ENCODE measurements at regions not wholly inside any gene's neighbourhood (a gene's known extent, or its start where the extent isn't known, plus 50 kb on each side); places are given as distances from the start of the nearest gene placed in this dataset.
"Not testable (repeated sequence)": the region's sequence is repeated elsewhere in the genome, so short reads cannot be mapped to it uniquely, and the experiment has no call there.

DNA sequence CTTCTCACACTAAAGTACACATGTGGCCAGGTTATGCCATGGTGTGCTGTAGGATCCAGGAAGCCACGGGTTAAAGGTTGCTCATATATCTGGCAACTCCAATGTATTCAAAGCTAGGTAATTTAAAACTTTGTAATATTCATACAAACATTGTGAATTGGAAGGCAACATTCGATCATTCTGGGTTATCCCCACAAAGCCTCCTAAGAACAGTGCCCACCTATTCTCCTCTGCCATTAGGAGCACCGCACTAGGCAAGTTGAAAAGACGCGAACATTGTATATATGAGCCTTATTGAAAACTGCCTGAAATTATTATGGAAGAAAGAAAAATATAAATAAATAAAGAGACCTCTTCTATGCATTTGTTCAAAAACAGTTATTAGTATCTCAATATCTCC is 228.2 kb downstream of the IGSF11 start:
- no peak for DNase-seq
- Histone ChIP-seq H3K4me3 (ENCODE audit: low read length) (no peak overlapping the region), H3K9me3 (replicated peaks; ENCODE audit: insufficient read depth, low read length) (no peaks in the 10 kb centered on the region), H3K4me1 (ENCODE audit: low read length) (no peaks in the 10 kb centered on the region), H3K79me2 (ENCODE audit: low read length) (no peaks in the 10 kb centered on the region), H3K27ac (ENCODE audit: low read length) (no peak overlapping the region), H3K36me3 (replicated peaks; ENCODE audit: insufficient read depth, low read length) (no peaks in the 10 kb centered on the region), H3K9me2 (replicated peaks; ENCODE audit: insufficient read depth, low read length) (no peaks in the 10 kb centered on the region), H3K9ac (ENCODE audit: low read length) (no peak overlapping the region), H3K4me2 (ENCODE audit: low read depth, low read length) (no peak overlapping the region), H4K20me1 (ENCODE audit: insufficient read depth, low read length) (no peaks in the 10 kb centered on the region), H3K27me3 (replicated peaks; ENCODE audit: insufficient read depth, low read length) (no peaks in the 10 kb centered on the region), H3F3A (ENCODE audit: insufficient read depth, low read length) (no peaks in the 10 kb centered on the region), H2AFZ (ENCODE audit: low read length) (no peak overlapping the region)
- no peak for TF ChIP-seq EZH2phosphoT487 (IDR thresholded peaks at IDR 0.05; ENCODE audit: low read length)
- TF ChIP-seq EZH2 (optimal IDR thresholded peaks at IDR 0.05; ENCODE audit: low read depth, low read length), result no peak
- no peak for TF ChIP-seq CTCF (IDR thresholded peaks at IDR 0.05; ENCODE audit: low read length)

DNA sequence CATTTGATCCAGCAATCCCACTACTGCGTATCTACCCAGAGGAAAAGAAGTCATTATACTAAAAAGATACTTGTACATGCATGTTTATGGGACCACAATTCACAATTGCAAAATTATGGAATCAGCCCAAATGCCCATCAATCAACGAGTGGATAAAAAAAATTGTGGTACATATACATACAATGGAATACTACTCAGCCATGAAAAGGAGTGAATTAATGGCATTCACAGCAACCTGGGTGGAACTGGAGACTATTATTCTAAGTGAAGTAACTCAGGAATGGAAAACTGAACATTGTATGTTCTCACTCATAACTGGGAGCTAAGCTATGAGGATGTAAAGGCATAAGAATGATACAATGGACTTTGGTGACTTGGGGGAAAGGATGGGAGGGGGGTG is 227.3 kb downstream of the IGSF11 start:
- not testable (repeated sequence) for H2AFZ ChIP-seq (ENCODE audit: low read length); H3K36me3 ChIP-seq (replicated peaks; ENCODE audit: insufficient read depth, low read length); DNase-seq; H3K9me3 ChIP-seq (replicated peaks; ENCODE audit: insufficient read depth, low read length); H3K4me3 ChIP-seq (ENCODE audit: low read length); H3K79me2 ChIP-seq (ENCODE audit: low read length); H3K4me1 ChIP-seq (ENCODE audit: low read length); H3K9ac ChIP-seq (ENCODE audit: low read length); H4K20me1 ChIP-seq (ENCODE audit: insufficient read depth, low read length); H3K27ac ChIP-seq (ENCODE audit: low read length); H3K27me3 ChIP-seq (replicated peaks; ENCODE audit: insufficient read depth, low read length); H3K9me2 ChIP-seq (replicated peaks; ENCODE audit: insufficient read depth, low read length); H3K4me2 ChIP-seq (ENCODE audit: low read depth, low read length); H3F3A ChIP-seq (ENCODE audit: insufficient read depth, low read length)

DNA sequence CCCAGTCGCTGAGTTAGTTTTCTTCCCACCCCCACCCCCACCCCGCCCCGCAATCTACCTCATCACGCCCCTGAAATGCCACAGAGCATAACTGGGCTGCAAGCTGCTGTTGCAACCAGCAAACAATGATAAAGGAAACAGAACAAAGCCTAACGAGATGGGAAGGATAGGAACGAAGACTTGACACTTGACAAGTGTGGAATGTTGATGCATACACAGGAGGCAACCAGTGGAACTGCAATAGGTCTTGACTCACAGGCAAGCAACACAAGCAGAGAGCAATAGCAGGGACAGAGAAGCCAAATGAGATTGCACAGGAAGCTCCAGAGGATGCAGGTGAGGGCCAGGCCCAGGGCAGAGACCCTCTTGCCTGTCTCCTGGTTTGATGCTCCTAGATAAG is 225.9 kb downstream of the IGSF11 start:
- Histone ChIP-seq H2AFZ (ENCODE audit: low read length) (no peak overlapping the region), H3F3A (ENCODE audit: insufficient read depth, low read length) (no peaks in the 10 kb centered on the region), H3K27ac (ENCODE audit: low read length) (no peak overlapping the region), H3K4me1 (ENCODE audit: low read length) (no peaks in the 10 kb centered on the region), H4K20me1 (ENCODE audit: insufficient read depth, low read length) (no peaks in the 10 kb centered on the region), H3K27me3 (replicated peaks; ENCODE audit: insufficient read depth, low read length) (no peaks in the 10 kb centered on the region), H3K4me2 (ENCODE audit: low read depth, low read length) (no peak overlapping the region), H3K36me3 (replicated peaks; ENCODE audit: insufficient read depth, low read length) (no peaks in the 10 kb centered on the region), H3K9me2 (replicated peaks; ENCODE audit: insufficient read depth, low read length) (no peaks in the 10 kb centered on the region), H3K9me3 (replicated peaks; ENCODE audit: insufficient read depth, low read length) (no peaks in the 10 kb centered on the region), H3K79me2 (ENCODE audit: low read length) (no peaks in the 10 kb centered on the region), H3K9ac (ENCODE audit: low read length) (no peak overlapping the region), H3K4me3 (ENCODE audit: low read length) (no peak overlapping the region)
- no peak for TF ChIP-seq EZH2phosphoT487 (IDR thresholded peaks at IDR 0.05; ENCODE audit: low read length)
- no peak for TF ChIP-seq CTCF (IDR thresholded peaks at IDR 0.05; ENCODE audit: low read length)
- no peak for DNase-seq

- no peak overlapping the region for H2AFZ ChIP-seq (ENCODE audit: low read length)
- no peak for DNase-seq
- no peak overlapping the region for H3K27ac ChIP-seq (ENCODE audit: low read length)
- no peaks in the 10 kb centered on the region for H3K36me3 ChIP-seq (replicated peaks; ENCODE audit: insufficient read depth, low read length)
- no peaks in the 10 kb centered on the region for H3K79me2 ChIP-seq (ENCODE audit: low read length)
- H3K4me3 ChIP-seq (ENCODE audit: low read length), result no peak overlapping the region
- H3K4me2 ChIP-seq (ENCODE audit: low read depth, low read length), result no peak overlapping the region
- no peaks in the 10 kb centered on the region for H3K9me3 ChIP-seq (replicated peaks; ENCODE audit: insufficient read depth, low read length)
- TF ChIP-seq EZH2phosphoT487 (IDR thresholded peaks at IDR 0.05; ENCODE audit: low read length), result no peak
- TF ChIP-seq EZH2 (optimal IDR thresholded peaks at IDR 0.05; ENCODE audit: low read depth, low read length), result no peak
- no peak for TF ChIP-seq CTCF (IDR thresholded peaks at IDR 0.05; ENCODE audit: low read length)
- no peaks in the 10 kb centered on the region for H3F3A ChIP-seq (ENCODE audit: insufficient read depth, low read length)
- no peaks in the 10 kb centered on the region for H4K20me1 ChIP-seq (ENCODE audit: insufficient read depth, low read length)
- H3K9me2 ChIP-seq (replicated peaks; ENCODE audit: insufficient read depth, low read length), result no peaks in the 10 kb centered on the region
- H3K27me3 ChIP-seq (replicated peaks; ENCODE audit: insufficient read depth, low read length), result no peaks in the 10 kb centered on the region
- H3K9ac ChIP-seq (ENCODE audit: low read length), result no peak overlapping the region
- no peaks in the 10 kb centered on the region for H3K4me1 ChIP-seq (ENCODE audit: low read length)
Measured at GRCh38 chr3:118809696-118810498, 224.7 kb downstream of the IGSF11 start.

Data from MM.1S (cell line).